ENCODE measurements at regions not wholly inside any gene's neighbourhood (a gene's known extent, or its start where the extent isn't known, plus 50 kb on each side); places are given as distances from the start of the nearest gene placed in this dataset.
"Not testable (repeated sequence)": the region's sequence is repeated elsewhere in the genome, so short reads cannot be mapped to it uniquely, and the experiment has no call there.

GRCh38 chr3:193047461-193047860, 129.8 kb upstream of the MB21D2 start:
- not testable (repeated sequence) for TF ChIP-seq POLR2AphosphoS5 (IDR thresholded peaks at IDR 0.05; ENCODE audit: low read depth); CTCF (conservative IDR thresholded peaks at IDR 0.05; ENCODE audit: low read depth in 2 of 2); EZH2 (IDR thresholded peaks at IDR 0.05; ENCODE audit: low read depth, unreplicated experiment); JUNB (IDR thresholded peaks at IDR 0.05; ENCODE audit: unreplicated experiment); NANOG (IDR thresholded peaks at IDR 0.05; ENCODE audit: borderline replicate concordance); STAT1 (IDR thresholded peaks at IDR 0.05; ENCODE audit: unreplicated experiment)
- TF ChIP-seq, protein P1, sequence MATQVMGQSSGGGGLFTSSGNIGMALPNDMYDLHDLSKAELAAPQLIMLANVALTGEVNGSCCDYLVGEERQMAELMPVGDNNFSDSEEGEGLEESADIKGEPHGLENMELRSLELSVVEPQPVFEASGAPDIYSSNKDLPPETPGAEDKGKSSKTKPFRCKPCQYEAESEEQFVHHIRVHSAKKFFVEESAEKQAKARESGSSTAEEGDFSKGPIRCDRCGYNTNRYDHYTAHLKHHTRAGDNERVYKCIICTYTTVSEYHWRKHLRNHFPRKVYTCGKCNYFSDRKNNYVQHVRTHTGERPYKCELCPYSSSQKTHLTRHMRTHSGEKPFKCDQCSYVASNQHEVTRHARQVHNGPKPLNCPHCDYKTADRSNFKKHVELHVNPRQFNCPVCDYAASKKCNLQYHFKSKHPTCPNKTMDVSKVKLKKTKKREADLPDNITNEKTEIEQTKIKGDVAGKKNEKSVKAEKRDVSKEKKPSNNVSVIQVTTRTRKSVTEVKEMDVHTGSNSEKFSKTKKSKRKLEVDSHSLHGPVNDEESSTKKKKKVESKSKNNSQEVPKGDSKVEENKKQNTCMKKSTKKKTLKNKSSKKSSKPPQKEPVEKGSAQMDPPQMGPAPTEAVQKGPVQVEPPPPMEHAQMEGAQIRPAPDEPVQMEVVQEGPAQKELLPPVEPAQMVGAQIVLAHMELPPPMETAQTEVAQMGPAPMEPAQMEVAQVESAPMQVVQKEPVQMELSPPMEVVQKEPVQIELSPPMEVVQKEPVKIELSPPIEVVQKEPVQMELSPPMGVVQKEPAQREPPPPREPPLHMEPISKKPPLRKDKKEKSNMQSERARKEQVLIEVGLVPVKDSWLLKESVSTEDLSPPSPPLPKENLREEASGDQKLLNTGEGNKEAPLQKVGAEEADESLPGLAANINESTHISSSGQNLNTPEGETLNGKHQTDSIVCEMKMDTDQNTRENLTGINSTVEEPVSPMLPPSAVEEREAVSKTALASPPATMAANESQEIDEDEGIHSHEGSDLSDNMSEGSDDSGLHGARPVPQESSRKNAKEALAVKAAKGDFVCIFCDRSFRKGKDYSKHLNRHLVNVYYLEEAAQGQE (IDR thresholded peaks at IDR 0.05; ENCODE audit: unreplicated experiment): not testable (repeated sequence)
